ENCODE measurements at regions not wholly inside any gene's neighbourhood (a gene's known extent, or its start where the extent isn't known, plus 50 kb on each side); places are given as distances from the start of the nearest gene placed in this dataset.

- no peak for TF ChIP-seq BCL11A (IDR thresholded peaks at IDR 0.05; ENCODE audit: low read depth in 2 of 2, low read length in 2 of 2)
Observed at GRCh38 chr1:229869687-229870086, 197.4 kb upstream of the GALNT2 start (continued).

- no peaks in the 10 kb centered on the region for H3K79me2 ChIP-seq (ENCODE audit: control insufficient read depth in 1 of 2, insufficient read depth in 2 of 2, low read length in 2 of 2)
- no peak overlapping the region for H3K4me3 ChIP-seq (ENCODE audit: extremely low read depth in 1 of 4, insufficient read depth in 2 of 4, low read depth in 3 of 4, low read length in 4 of 4)
- no peak overlapping the region for H4K8ac ChIP-seq (ENCODE audit: extremely low read depth, insufficient read depth, low read length)
- H2AK5ac ChIP-seq (ENCODE audit: low read depth, low read length): no peak overlapping the region
- TF ChIP-seq TAF1 (IDR thresholded peaks at IDR 0.05; ENCODE audit: low read depth, low read length): no peak
- no peak overlapping the region for H2BK20ac ChIP-seq (ENCODE audit: low read length)
- no peaks in the 10 kb centered on the region for H3K79me1 ChIP-seq (ENCODE audit: low read depth, low read length)
- H3K36me3 ChIP-seq (ENCODE audit: control insufficient read depth in 2 of 4, insufficient read depth in 4 of 4, low read length in 3 of 4): no peaks in the 10 kb centered on the region
- no peak overlapping the region for H2BK120ac ChIP-seq (replicated peaks; ENCODE audit: low read depth, low read length)
- no peak overlapping the region for H4K5ac ChIP-seq (ENCODE audit: insufficient read length, low read depth, low read length)
- no peak overlapping the region for H3K18ac ChIP-seq (ENCODE audit: extremely low read depth, low read length)
- H3K56ac ChIP-seq (replicated peaks; ENCODE audit: insufficient read length, low read depth, low read length): no peak overlapping the region
- 0 out of 4 replicates have a peak, but pooled peaks cover 0 to 3% of the 10 kb centered on the region in 2 experiments for H3K9me3 ChIP-seq (ENCODE audit: insufficient read depth in 2 of 2, low read depth in 1 of 2, low read length in 1 of 2)
- no peak for DNase-seq (ENCODE audit: low read depth in 1 of 2, low spot score in 2 of 2)
- no peaks in the 10 kb centered on the region for H3K27me3 ChIP-seq (replicated peaks in 1 of 4; ENCODE audit: control insufficient read depth in 3 of 4, extremely low read depth in 1 of 4, insufficient read depth in 3 of 4, low read length in 3 of 4)
- no peaks in the 10 kb centered on the region for H3K4me1 ChIP-seq (replicated peaks in 1 of 4; ENCODE audit: control insufficient read depth in 3 of 4, insufficient read depth in 4 of 4, low read length in 3 of 4)
- no peak overlapping the region for H2BK15ac ChIP-seq (ENCODE audit: low read length)
- no peak overlapping the region for H2BK5ac ChIP-seq (ENCODE audit: low read depth, low read length)
- no peak overlapping the region for H3K4me2 ChIP-seq (ENCODE audit: insufficient read depth in 1 of 2, low read depth in 2 of 2, low read length in 2 of 2)
- ChIA-PET POLR2A (ENCODE audit: partially characterized antibody) (no interaction called here), CTCF (ENCODE audit: partially characterized antibody) (no interaction called here)
- no peak overlapping the region for H3K9ac ChIP-seq (replicated peaks in 1 of 4; ENCODE audit: extremely low read depth in 1 of 4, low read depth in 3 of 4, low read length in 3 of 4)
- H3K4ac ChIP-seq (replicated peaks; ENCODE audit: insufficient read length, low read depth, low read length): no peak overlapping the region
- no peak overlapping the region for H3K23ac ChIP-seq (ENCODE audit: insufficient read length)
- H4K20me1 ChIP-seq (replicated peaks in 1 of 2; ENCODE audit: control insufficient read depth in 1 of 2, insufficient read depth in 2 of 2, low read length in 2 of 2): no peaks in the 10 kb centered on the region
- H3K14ac ChIP-seq (ENCODE audit: insufficient read length): no peak overlapping the region
- FAIRE-seq: no peak
- no peak overlapping the region for H4K91ac ChIP-seq (replicated peaks; ENCODE audit: insufficient read length, low read length)
- H3K23me2 ChIP-seq (ENCODE audit: low read depth, low read length): peaks cover 3% of the 10 kb centered on the region; the same call in 1 of the 2 replicates
- WGBS, 2 experiments (ENCODE audit: extremely low coverage in 1 of 2, insufficient coverage in 1 of 2, insufficient read length in 1 of 2, insufficient replicate concordance in 2 of 2, low coverage in 1 of 2, low lambda C conversion rate in 2 of 2, missing lambda C conversion rate in 1 of 2): 84% methylated on average over 2 of the region's 2 CpGs; no CpG with 5 or more reads in 1 of the 2 experiments
- H2BK12ac ChIP-seq (ENCODE audit: low read depth, low read length): no peak overlapping the region
- no peak overlapping the region for H2AFZ ChIP-seq (ENCODE audit: low read length)
- no peak overlapping the region for H3K27ac ChIP-seq (ENCODE audit: low read depth, low read length)
Observed at GRCh38 chr1:229870381-229870780, 196.7 kb upstream of the GALNT2 start.
